ENCODE measurements at regions not wholly inside any gene's neighbourhood (a gene's known extent, or its start where the extent isn't known, plus 50 kb on each side); places are given as distances from the start of the nearest gene placed in this dataset.

- TF ChIP-seq GATA2 (IDR thresholded peaks at IDR 0.05; ENCODE audit: low read depth, low read length) (no peak), GATA3 (IDR thresholded peaks at IDR 0.05; ENCODE audit: low read depth, low read length) (no peak)
Observed at GRCh38 chr12:126482238-126482889, 1417.1 kb downstream of the AACS start.

Measured in SH-SY5Y (cell line).